ENCODE measurements at regions not wholly inside any gene's neighbourhood (a gene's known extent, or its start where the extent isn't known, plus 50 kb on each side); places are given as distances from the start of the nearest gene placed in this dataset.

DNA sequence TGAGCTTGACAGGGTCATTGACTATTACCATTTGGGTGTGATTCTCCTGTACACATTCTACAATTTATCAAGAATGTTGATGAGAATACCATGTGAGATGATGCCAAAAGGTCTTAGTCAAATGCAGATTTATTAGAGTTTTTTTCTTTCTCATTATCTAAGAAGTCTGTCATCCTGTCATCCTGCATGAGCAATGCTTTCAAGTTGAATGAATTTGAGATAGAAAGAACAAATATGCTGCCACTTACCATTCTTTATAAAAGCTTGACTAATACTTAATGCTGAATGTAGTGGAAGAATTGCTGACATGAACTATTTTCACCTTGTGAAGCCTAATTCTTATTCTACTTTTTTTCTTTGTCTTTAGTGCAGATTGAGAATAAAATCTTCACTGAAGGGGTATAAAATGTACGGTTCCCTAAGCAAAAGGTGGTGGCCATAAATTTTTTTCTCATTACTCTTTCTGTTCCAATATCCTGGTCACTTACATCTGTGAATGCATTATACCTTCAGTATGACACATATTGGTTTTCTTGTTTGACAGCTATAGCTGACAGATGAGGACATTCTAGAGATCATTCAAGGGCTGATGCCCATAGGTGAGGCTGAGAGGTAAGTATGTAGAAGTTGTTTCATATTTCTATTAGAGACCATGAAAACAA is 1434.7 kb downstream of the SLITRK1 start:
- DNase-seq (ENCODE audit: low spot score) (no peak), FAIRE-seq (no peak)

- DNase-seq (ENCODE audit: low spot score) (no peak), FAIRE-seq (no peak)
These were observed 1442.9 kb downstream of the SLITRK1 start for GRCh38 chr13:82439159-82439904.

DNA sequence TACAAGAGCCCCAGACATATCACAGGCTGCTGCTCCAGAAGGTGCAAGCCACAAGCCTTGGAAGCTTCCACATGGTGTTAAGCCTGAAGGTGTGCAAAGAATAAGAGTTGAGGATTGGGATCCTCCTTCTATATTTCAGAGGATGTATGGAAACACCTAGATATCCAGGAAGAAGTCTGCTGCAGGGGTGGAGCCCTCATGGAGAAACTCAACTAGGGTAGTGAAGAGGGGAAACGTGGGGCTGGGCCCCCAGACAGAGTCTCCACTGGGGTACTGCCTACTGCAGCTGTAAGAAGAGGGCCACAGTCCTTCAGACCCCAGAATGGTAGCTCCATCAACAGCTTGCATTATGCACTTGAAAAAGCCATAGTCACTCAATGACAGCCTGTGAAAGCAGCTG is 1444.0 kb downstream of the SLITRK1 start:
- DNase-seq (ENCODE audit: low spot score) (no peak), FAIRE-seq (no peak)

DNA sequence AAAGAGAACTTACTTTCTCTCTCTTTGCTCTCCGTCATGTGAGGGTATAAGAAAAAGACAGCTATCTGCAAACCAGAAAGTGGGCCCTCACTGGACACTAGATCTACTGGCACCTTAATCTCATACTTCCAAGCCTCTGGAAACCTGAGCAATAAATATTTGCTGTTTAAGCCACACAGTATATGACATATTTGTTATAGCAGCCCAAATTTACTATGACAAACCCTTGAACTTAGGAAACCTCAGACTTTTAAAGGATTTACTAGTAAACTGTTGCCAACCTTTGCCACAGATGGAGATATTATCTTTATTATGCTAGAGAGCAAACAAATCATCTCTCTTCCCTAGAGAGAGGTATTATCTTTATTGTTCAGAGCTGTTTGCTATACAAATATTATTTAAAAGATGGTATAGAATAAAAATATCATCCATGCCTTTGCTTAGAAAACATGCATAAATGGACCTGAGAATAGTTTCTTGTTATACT is 1446.1 kb downstream of the SLITRK1 start:
- no peak for DNase-seq (ENCODE audit: low spot score)
- no peak for FAIRE-seq

GRCh38 chr13:82432949-82433348 is 1449.3 kb downstream of the SLITRK1 start:
- no peak for FAIRE-seq
- no peak for DNase-seq (ENCODE audit: low spot score)

- FAIRE-seq (no peak), DNase-seq (ENCODE audit: low spot score) (no peak)
These were observed 1469.5 kb downstream of the SLITRK1 start for GRCh38 chr13:82412749-82413148.

DNA sequence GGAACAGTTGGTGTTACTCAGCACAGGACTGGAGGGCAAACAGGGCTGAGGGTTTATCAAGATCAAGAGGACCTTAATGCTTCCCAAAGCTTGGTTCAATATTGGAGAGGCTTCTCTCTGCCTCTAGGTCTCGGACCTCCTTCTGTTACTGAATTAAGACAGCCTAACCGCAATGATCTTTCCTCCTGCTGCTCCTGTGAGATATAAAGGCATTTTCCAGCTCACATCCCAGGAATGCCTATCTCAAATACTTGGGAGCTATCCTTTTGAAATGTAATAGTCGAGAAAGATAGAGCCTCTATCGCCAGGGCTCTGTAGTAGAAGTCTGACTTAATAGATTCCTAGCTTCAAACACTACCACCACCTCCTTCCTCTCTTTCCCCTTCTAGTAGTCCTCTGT is 1475.0 kb downstream of the SLITRK1 start:
- FAIRE-seq (no peak), DNase-seq (ENCODE audit: low spot score) (no peak)

GRCh38 chr13:82374719-82375118 is 1507.6 kb downstream of the SLITRK1 start:
- DNase-seq (ENCODE audit: low spot score) (no peak), FAIRE-seq (no peak)

GRCh38 chr13:82370316-82370715 is 1512.0 kb downstream of the SLITRK1 start:
- FAIRE-seq (no peak), DNase-seq (ENCODE audit: low spot score) (no peak)

GRCh38 chr13:82364525-82364924 is 1517.7 kb downstream of the SLITRK1 start:
- no peak for FAIRE-seq
- DNase-seq (ENCODE audit: low spot score): no peak

DNA sequence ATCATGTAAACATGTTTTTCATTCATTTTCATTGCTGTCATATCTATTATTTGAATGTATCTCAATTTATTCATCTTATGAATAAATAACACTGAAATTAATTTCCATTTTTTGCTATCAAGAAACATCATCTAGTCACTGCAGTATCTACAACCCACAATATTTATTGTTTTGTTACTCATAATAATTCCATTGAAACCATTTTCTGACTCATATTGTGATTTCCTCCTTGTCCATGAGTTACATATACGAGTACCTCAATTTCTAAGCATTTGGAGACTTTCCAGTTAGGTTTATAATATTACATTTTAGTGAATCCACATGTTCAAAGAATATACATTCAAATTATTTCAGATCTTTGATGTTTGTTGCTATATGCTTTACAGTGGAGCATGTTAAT is 1524.0 kb downstream of the SLITRK1 start:
- DNase-seq (ENCODE audit: low spot score): no peak
- FAIRE-seq: no peak

DNA sequence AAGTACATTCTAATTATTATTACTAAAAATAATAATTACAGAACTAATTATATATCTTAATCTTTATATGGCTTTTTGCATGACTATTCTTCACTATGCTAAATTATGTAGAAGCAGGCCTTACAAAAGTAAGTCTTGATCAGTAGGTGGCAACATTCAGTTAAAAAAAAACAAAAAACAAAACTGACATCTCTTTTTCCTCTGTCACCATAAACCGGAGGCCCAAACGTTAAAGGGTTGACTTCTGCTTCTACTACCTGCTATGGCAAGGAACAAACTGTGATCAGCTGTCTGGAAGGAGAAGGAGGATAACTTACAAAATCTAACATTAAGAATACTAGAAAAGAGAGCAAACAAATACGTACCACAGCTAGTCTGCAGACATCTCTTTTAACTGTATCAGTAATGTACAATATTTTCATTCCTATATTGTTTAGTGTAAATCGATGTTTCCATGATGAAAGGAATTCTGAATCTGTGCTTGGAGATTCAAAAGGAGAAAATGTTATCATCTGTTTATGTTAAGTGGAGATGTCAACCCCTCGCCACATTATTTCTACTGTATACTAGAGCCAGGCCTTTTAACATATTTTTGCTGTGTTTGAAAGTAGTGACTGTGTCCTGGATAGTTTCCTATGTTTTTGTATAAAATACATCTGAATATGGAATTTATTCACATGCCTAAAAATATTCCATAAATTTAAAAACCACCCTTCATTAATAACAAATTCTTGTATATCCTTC is 1525.4 kb downstream of the SLITRK1 start:
- no peak for FAIRE-seq
- DNase-seq (ENCODE audit: low spot score): no peak

DNA sequence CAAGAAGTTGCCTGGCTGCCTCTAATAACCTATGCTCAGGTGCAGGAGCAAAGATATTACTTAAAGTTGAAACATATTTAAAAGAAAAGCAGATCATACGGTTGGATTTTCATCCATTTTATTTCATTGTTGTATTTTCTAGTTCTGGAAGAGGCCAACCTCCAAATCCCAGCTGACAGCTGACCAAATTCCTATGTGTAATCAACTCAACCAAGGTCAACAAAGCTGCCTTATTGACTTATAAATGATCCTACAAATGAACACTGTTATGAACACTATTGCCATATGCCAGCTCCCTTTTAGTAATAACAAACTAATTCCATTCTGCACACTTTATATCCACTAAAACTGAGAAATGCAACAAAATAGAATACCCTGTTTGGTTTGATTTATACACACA is 1537.4 kb downstream of the SLITRK1 start:
- FAIRE-seq: no peak
- DNase-seq (ENCODE audit: low spot score): no peak

DNA sequence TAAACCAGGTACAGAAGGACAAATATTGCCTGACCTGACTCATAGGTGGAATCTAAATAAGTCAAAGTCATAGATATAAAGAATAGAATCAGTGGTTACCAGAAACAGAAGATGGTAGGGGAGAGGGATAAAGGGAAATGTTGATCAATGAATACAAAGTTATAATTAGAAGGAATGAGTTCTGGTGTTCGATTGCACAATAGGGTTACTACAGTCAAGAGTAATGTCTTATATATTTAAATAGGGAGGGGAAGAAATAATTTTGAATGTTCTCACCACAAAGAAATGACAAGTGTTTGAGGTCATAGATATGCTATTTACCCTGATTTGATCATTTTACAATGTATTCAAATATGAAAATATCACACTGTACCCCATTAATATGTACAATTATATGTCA is 1541.2 kb downstream of the SLITRK1 start:
- no peak for DNase-seq (ENCODE audit: low spot score)
- no peak for FAIRE-seq

DNA sequence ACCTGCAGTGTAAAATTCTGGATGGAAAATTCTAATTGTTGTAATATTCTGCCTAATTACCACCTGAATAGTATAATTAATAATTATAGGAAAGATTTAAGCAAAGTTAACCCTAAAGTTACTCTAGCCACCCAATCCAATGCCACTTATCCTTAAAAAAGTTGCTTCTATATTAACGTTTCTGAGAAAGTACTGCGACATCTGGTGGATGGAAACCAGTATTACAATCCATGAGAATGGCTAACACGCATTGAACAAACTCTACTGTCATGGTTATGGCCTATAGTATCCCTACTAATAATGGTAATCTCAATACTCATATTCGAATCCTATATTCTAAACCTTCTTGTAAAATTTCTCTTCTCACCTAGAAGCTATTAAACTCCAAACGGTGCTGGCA is 1551.8 kb downstream of the SLITRK1 start:
- DNase-seq (ENCODE audit: low spot score): no peak
- no peak for FAIRE-seq

- DNase-seq (ENCODE audit: low spot score) (no peak), FAIRE-seq (no peak)
These were observed 1559.2 kb downstream of the SLITRK1 start for GRCh38 chr13:82323101-82323500.

DNA sequence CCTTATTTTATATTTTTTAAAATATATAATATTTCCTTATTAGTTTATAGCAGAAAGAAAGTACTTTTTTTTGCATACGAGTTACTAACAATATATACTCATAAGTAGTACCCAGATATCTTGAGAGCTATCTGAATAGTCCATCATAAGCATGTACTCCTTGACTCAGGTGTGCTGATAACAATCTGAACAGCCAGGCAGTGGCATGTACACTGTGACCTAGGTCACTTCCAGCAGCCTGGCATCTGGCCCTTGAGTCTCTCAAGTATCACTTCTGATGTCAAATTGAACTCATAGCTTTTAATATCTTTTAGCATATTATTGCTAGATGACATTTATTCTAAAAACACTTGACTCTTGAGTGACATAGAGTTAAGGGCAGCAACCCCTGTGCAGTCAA is 1576.7 kb downstream of the SLITRK1 start:
- DNase-seq (ENCODE audit: low spot score) (no peak), FAIRE-seq (no peak)

GRCh38 chr13:82298106-82298505 is 1584.2 kb downstream of the SLITRK1 start:
- DNase-seq (ENCODE audit: low spot score) (no peak), FAIRE-seq (no peak)

DNA sequence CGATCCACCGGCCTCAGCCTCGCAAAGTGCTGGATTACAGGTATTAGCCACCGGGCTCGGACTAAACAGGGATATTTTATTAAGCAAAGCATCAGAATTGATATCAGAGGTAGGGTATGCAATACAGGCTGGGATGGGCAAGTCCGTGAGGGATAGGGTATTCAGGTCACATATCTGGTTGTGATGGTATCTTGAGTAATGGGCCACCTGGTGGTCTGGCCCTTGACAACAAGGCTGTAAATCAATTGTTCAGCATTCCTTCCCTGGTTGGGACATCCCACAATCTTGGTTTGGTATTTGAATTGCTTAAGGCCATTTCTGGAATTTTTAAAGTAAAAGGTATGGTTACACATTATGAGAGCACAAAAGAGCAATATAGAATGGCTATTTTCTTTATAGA is 1588.0 kb downstream of the SLITRK1 start:
- FAIRE-seq (no peak), DNase-seq (ENCODE audit: low spot score) (no peak)

- no peak for DNase-seq (ENCODE audit: low spot score)
- no peak for FAIRE-seq
These were observed 1589.9 kb downstream of the SLITRK1 start for GRCh38 chr13:82292334-82292733.

DNA sequence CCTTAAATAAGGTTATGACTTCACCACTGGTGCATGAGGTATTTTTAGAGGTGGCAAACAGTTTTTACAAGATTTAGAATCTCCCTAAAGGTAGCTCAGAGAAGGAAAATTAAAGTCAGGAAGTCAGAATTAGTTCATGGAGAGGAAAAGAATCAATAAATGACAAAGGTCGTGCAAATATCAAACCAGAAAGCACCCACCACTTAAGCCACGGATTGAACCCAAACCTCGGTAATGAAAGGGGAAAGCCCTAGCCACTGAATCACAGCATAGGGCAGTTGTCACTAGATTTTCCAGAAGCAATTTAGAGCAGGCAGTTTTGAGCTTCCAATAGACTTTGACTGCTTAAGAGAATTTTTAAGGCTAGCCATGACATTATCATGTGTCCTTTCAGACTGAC is 1590.4 kb downstream of the SLITRK1 start:
- no peak for DNase-seq (ENCODE audit: low spot score)
- no peak for FAIRE-seq

DNA sequence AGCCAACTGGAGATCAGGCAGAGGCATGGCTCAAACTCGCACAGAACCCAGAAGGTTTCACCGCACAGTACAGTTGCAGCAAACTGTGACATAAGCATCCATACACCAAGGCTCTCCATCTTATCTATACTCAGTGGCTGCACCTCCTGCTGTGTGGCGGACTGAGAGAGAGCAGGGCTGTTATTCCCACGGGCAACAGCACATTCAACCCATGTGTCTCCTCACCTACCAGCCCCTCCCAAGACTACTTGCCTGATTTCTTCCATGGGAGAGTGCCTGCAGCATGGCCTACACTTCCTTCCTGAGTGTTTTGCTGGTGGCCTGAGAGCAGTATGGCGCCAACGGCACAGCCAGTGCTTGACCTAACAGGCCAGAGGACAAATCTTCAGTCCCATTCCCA is 1606.6 kb downstream of the SLITRK1 start:
- FAIRE-seq: no peak
- no peak for DNase-seq (ENCODE audit: low spot score)
